T-cell (primary cell): ENCODE measurements at regions not wholly inside any gene's neighbourhood (a gene's known extent, or its start where the extent isn't known, plus 50 kb on each side); places are given as distances from the start of the nearest gene placed in this dataset.
"Not testable (repeated sequence)": the region's sequence is repeated elsewhere in the genome, so short reads cannot be mapped to it uniquely, and the experiment has no call there.

Experiments
- ATAC-seq, 4 experiments: fragments of 200-7000 bp in 3 of 4; fragments of 150-1000 bp in 1 of 4; cut with Tn5 transposase; replicated peaks in 1 of 4; 1 replicate in 3 of 4; 2 replicates in 1 of 4; pipeline ENCODE4 v1.10.0; 2021; ENCODE audit warnings: moderate library complexity in 3 of 4, mild to moderate bottlenecking in 2 of 4, moderate number of reproducible peaks in 1 of 4
- CTCF ChIA-PET, 2 donors: fragments of 300-600 bp; sonication (Branson Sonifier 250); formaldehyde crosslinking; loops; one replicate each; lab custom pipeline; 2022; ENCODE audit warnings: antibody characterized with exemption in 2 of 2; lab: Charles Lee
- POLR2A ChIA-PET, 2 donors: fragments of 300-600 bp; sonication (Branson Sonifier 250); formaldehyde crosslinking; loops; one replicate each; lab custom pipeline; 2022; ENCODE audit warnings: antibody characterized with exemption in 2 of 2; lab: Charles Lee
- DNase-seq, 35 experiments: peaks; one replicate each; pipeline versions ENCODE4 v3.0.0 to v3.0.0-alpha.2; 2013 to 2023
- H3K27ac ChIP-seq: one replicate; pipeline ENCODE4 v1.5.1; 2013; ENCODE audit warnings: low read length
- H3K27me3 ChIP-seq, 2 experiments: replicated peaks in 1 of 2; 1 replicate in 1 of 2; 2 replicates in 1 of 2; pipeline versions ENCODE4 v1.6.1 to v1.7.0; 2013; ENCODE audit warnings: low read length in 1 of 2, mixed read lengths in 1 of 2; ENCODE audit not compliant: control insufficient read depth in 2 of 2, insufficient read depth in 2 of 2; ENCODE audit errors: extremely low read depth in 1 of 2
- H3K36me3 ChIP-seq, 2 donors: 1 replicate in 1 of 2; 2 replicates in 1 of 2; pipeline versions ENCODE4 v1.6.1 to v1.7.0; 2013; ENCODE audit warnings: low read length in 1 of 2; ENCODE audit not compliant: control insufficient read depth in 2 of 2, insufficient read depth in 1 of 2; ENCODE audit errors: extremely low read depth in 1 of 2
- H3K4me1 ChIP-seq, 2 experiments: 1 replicate in 1 of 2; 2 replicates in 1 of 2; pipeline versions ENCODE4 v1.6.1 to v1.7.0; 2013; ENCODE audit warnings: low read length in 2 of 2, mixed read lengths in 1 of 2; ENCODE audit not compliant: insufficient read depth in 2 of 2, control insufficient read depth in 1 of 2; ENCODE audit errors: extremely low read depth in 1 of 2
- H3K4me3 ChIP-seq, 2 donors: 1 replicate in 1 of 2; 2 replicates in 1 of 2; pipeline versions ENCODE4 v1.5.1 to v1.7.0; 2013; ENCODE audit warnings: mild to moderate bottlenecking in 2 of 2, low read length in 1 of 2, moderate library complexity in 1 of 2; ENCODE audit not compliant: control insufficient read depth in 1 of 2; ENCODE audit errors: extremely low read depth in 1 of 2
- H3K9me3 ChIP-seq: 2 replicates; pipeline ENCODE4 v1.7.0; 2013
- H3K27ac Mint-ChIP-seq, 2 donors: one replicate each; pipeline ENCODE4 v1.8.0; 2020 to 2021; ENCODE audit warnings: mild to moderate bottlenecking in 2 of 2, mixed read lengths in 2 of 2
- H3K27me3 Mint-ChIP-seq, 2 donors: one replicate each; pipeline ENCODE4 v1.8.0; 2021 to 2022; ENCODE audit warnings: mixed read lengths in 2 of 2
- H3K36me3 Mint-ChIP-seq: one replicate; pipeline ENCODE4 v1.8.0; 2021; ENCODE audit warnings: mixed read lengths
- H3K4me1 Mint-ChIP-seq, 3 donors: one replicate each; pipeline ENCODE4 v1.8.0; 2020 to 2022; ENCODE audit warnings: mixed read lengths in 3 of 3, mild to moderate bottlenecking in 1 of 3
- H3K4me3 Mint-ChIP-seq, 3 donors: one replicate each; pipeline ENCODE4 v1.8.0; 2020 to 2022; ENCODE audit warnings: mild to moderate bottlenecking in 3 of 3, mixed read lengths in 3 of 3, moderate library complexity in 3 of 3
- H3K9me3 Mint-ChIP-seq, 3 donors: one replicate each; pipeline ENCODE4 v1.8.0; 2020 to 2022; ENCODE audit warnings: mixed read lengths in 3 of 3
- WGBS: methylation state at CpG from one replicate; pipeline ENCODE4 v1.1.5; 2013; ENCODE audit warnings: missing lambda C conversion rate; ENCODE audit not compliant: insufficient coverage; 5-methylcytosine and 5-hydroxymethylcytosine counted together

DNA sequence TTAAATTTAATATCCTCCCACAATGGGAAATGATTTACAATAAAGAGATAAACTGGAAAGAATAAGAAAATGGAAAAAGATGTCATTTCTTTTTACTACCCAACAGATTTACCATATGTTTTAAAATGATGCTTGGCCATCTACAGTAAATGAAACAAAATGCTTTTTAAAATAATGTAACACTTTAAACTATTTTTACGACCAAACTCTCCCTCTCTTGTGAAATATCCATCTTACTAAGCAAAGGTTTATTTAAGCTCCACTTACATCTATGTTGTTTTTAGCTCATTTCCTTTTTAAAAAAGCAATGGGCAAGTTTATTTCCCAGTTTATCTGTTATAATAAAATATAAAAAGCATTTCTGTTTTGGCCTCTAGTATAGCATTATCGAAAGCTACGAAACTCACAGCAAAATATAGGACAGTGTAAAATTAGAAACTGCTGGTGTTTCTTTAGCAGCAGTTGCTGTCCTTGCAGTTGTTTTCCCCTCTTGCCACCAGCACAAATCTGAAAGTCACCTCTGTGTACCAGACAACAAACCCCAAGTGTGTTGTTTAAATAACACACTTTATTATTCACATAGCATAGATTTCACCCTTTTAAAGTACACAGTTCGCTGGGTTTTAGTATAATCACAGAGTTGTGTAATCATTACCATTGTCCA, 195.1 kb downstream of the CDRT15L2 start:
- WGBS, result no CpG with 5 or more reads among the region's 4 CpGs
- H3K9me3 Mint-ChIP-seq, result no peaks in the 10 kb centered on the region
- DNase-seq (no peak), ATAC-seq (no peak)
- peaks cover 1 to 4% of the 10 kb centered on the region in 2 donors for H3K27me3 Mint-ChIP-seq
- Histone ChIP-seq H3K4me3 (no peak overlapping the region), H3K9me3 (no peaks in the 10 kb centered on the region), H3K27ac (no peak overlapping the region), H3K4me1 (no peaks in the 10 kb centered on the region), H3K27me3 (peaks cover 0 to 5% of the 10 kb centered on the region in 2 experiments), H3K36me3 (no peaks in the 10 kb centered on the region)
- CTCF ChIA-PET, result no interaction called here
- H3K27ac Mint-ChIP-seq, result no peak overlapping the region
- POLR2A ChIA-PET, result no interaction called here
- H3K4me1 Mint-ChIP-seq, result no peaks in the 10 kb centered on the region
- H3K4me3 Mint-ChIP-seq, result no peak overlapping the region
- no peaks in the 10 kb centered on the region for H3K36me3 Mint-ChIP-seq

DNA sequence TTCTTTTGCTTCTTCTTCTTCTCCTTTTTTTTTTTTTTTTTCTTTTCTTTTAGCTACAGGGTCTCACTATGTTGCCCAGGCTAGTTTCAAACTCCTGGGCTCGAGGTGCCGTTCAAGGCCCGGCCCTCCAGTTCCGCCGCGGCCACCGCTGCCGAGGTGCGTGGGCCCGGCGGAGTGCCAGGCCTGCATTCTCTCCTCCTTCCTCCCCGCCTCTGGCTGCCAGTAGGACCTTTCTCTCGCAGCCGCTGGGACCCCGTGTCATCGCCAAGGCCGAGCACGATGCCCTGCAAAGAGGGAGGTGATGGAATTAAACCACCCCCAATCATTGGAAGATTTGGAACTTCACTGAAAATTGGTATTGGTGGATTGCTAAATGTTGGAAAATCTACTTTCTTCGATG, 195.8 kb downstream of the CDRT15L2 start:
- Mint-ChIP-seq H3K4me3 (no peak overlapping the region), H3K27me3 (peaks cover 1 to 4% of the 10 kb centered on the region in 2 donors), H3K4me1 (no peaks in the 10 kb centered on the region), H3K27ac (no peak overlapping the region), H3K36me3 (no peaks in the 10 kb centered on the region), H3K9me3 (no peaks in the 10 kb centered on the region)
- Histone ChIP-seq H3K27me3 (peaks cover 0 to 5% of the 10 kb centered on the region in 2 experiments), H3K4me3 (no peak overlapping the region), H3K27ac (no peak overlapping the region), H3K9me3 (no peaks in the 10 kb centered on the region), H3K4me1 (no peaks in the 10 kb centered on the region), H3K36me3 (no peaks in the 10 kb centered on the region)
- POLR2A ChIA-PET, result interaction anchor here (0.6 kb wide), 2 partner anchors 8 to 1860 kb away, joined by 3 to 5 read pairs; no protein-coding TSS in a partner anchor
- 83% methylated on average over 6 of the region's 19 CpGs for WGBS
- CTCF ChIA-PET, result no interaction called here
- no peak for ATAC-seq
- no peak for DNase-seq

DNA sequence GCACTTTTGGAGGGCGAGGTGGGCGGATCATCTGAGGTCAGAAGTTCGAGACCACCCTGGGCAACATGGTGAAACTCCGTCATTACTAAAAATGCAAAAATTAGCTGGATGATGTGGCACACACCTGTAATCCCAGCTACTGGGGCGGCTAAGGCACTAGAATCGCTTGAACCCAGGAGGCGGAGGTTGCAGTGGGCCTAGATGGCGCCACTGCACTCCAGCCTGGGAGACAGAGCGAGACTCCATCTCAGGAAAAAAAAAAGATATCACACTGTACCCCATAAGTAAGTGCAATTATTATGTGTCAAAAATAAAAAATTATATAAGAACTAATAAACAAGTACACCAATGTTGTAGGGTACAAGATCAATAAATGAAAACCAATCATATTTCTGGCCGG, 200.0 kb downstream of the CDRT15L2 start:
- no peaks in the 10 kb centered on the region for H3K36me3 ChIP-seq
- Mint-ChIP-seq H3K4me3 (no peak overlapping the region), H3K27ac (no peak overlapping the region), H3K36me3 (no peaks in the 10 kb centered on the region), H3K27me3 (peaks cover 4 to 11% of the 10 kb centered on the region in 2 donors), H3K9me3 (no peaks in the 10 kb centered on the region), H3K4me1 (no peaks in the 10 kb centered on the region)
- peaks cover 0 to 17% of the 10 kb centered on the region in 2 experiments for H3K27me3 ChIP-seq
- H3K27ac ChIP-seq, result no peak overlapping the region
- CTCF ChIA-PET, result no interaction called here
- ATAC-seq (no peak), DNase-seq (no peak)
- H3K4me1 ChIP-seq, result no peaks in the 10 kb centered on the region
- no peak overlapping the region for H3K4me3 ChIP-seq
- 92% methylated on average over 5 of the region's 10 CpGs for WGBS
- H3K9me3 ChIP-seq, result no peaks in the 10 kb centered on the region
- POLR2A ChIA-PET, result no interaction called here

DNA sequence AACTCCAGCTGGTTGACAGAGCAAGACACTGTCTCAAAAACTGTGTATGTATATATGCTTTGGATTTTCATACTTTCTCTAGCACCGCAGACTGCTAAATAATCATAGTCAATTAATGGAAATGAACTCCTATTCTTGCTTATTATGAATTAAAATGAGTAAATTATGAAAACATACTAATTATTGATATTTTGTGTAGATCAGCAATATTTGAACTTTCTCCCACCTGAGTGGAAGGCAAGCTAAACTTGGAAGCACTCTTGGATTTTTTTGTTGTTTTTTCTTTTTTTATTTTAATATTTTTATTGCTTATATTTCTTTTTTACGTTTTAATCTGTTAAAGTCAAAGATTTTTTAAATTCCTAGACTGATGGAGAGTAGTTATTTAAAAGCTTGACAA, 201.7 kb downstream of the CDRT15L2 start:
- no CpG with 5 or more reads among the region's 2 CpGs for WGBS
- Histone ChIP-seq H3K9me3 (no peaks in the 10 kb centered on the region), H3K27ac (no peak overlapping the region), H3K36me3 (no peaks in the 10 kb centered on the region), H3K27me3 (peaks cover 6 to 21% of the 10 kb centered on the region in 2 experiments), H3K4me3 (no peak overlapping the region), H3K4me1 (no peaks in the 10 kb centered on the region)
- Mint-ChIP-seq H3K27ac (no peak overlapping the region), H3K27me3 (peaks cover 8 to 21% of the 10 kb centered on the region in 2 donors), H3K4me1 (no peaks in the 10 kb centered on the region), H3K4me3 (no peak overlapping the region), H3K36me3 (no peaks in the 10 kb centered on the region), H3K9me3 (no peaks in the 10 kb centered on the region)
- no peak for ATAC-seq
- POLR2A ChIA-PET, result no interaction called here
- CTCF ChIA-PET, result interaction anchor here in 1 of 2 donors (0.6 kb wide), 1 partner anchor 351 kb away, joined by 6 read pairs; no protein-coding TSS in a partner anchor
- no peak for DNase-seq

DNA sequence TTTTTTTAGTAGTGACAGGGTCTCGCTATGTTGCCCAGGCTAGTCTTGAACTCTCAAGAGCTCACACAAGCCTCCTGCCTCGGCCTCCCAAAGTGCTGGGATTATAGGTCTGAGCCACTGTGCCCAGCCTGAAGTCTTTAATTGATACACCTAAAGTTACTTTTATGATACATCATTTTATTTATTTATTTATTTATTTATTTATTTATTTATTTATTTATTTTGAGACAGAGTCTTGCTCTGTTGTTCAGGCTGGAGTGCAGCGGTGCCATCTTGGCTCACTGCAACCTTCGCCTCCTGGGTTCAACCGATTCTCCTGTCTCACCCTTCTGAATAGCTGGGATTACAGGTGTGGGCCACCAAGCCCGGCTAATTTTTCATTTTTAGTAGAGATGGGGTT, 202.3 kb downstream of the CDRT15L2 start:
- H3K4me3 Mint-ChIP-seq, DNase-seq, H3K4me1 ChIP-seq, H3K9me3 Mint-ChIP-seq, H3K27ac ChIP-seq, H3K4me3 ChIP-seq, H3K27ac Mint-ChIP-seq, H3K36me3 ChIP-seq, H3K36me3 Mint-ChIP-seq, H3K9me3 ChIP-seq, H3K4me1 Mint-ChIP-seq, ATAC-seq, POLR2A ChIA-PET: not testable (repeated sequence)
- 92% methylated on average over 3 of the region's 6 CpGs for WGBS
- H3K27me3 ChIP-seq, result peaks cover 6 to 21% of the 10 kb centered on the region in 2 experiments
- H3K27me3 Mint-ChIP-seq, result peaks cover 8 to 21% of the 10 kb centered on the region in 2 donors
- CTCF ChIA-PET, result interaction anchor here in 1 of 2 donors (0.6 kb wide), 1 partner anchor 350 kb away, joined by 6 read pairs; no protein-coding TSS in a partner anchor

DNA sequence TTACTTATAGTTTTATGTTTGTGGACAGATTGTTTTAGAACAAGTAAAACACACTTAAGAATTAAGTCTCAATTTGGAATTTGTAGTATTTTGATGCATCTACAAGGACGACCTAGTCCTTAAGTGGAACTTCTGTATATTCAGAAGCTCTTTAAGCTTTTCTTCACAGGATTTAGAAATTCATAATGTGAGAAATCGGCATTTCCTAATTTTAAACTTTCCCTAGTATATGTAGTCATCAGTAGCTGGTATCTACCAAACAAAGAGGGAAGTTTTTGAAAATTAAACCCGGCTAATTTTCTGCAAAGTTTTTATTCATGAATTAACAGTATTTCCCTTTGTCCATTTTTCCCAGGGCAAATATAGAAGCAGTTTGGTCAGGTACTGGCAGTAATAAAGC, 203.6 kb downstream of the CDRT15L2 start:
- DNase-seq (no peak), ATAC-seq (no peak)
- H3K4me3 Mint-ChIP-seq, result no peak overlapping the region
- Histone ChIP-seq H3K27ac (no peak overlapping the region), H3K36me3 (no peaks in the 10 kb centered on the region), H3K27me3 (peaks cover 6 to 21% of the 10 kb centered on the region in 2 experiments), H3K4me1 (no peaks in the 10 kb centered on the region), H3K9me3 (no peaks in the 10 kb centered on the region), H3K4me3 (no peak overlapping the region)
- no peak overlapping the region for H3K27ac Mint-ChIP-seq
- peaks cover 14 to 26% of the 10 kb centered on the region in 2 donors for H3K27me3 Mint-ChIP-seq
- CTCF ChIA-PET, result no interaction called here
- no peaks in the 10 kb centered on the region for H3K9me3 Mint-ChIP-seq
- POLR2A ChIA-PET, result interaction anchor here in 1 of 2 donors (0.6 kb wide), 1 partner anchor 8 kb away, joined by 5 read pairs; no protein-coding TSS in a partner anchor
- no peaks in the 10 kb centered on the region for H3K36me3 Mint-ChIP-seq
- H3K4me1 Mint-ChIP-seq, result no peaks in the 10 kb centered on the region
- WGBS, result no CpG with 5 or more reads among the region's 3 CpGs
